MM.1S (cell line): ENCODE measurements at regions not wholly inside any gene's neighbourhood (a gene's known extent, or its start where the extent isn't known, plus 50 kb on each side); places are given as distances from the start of the nearest gene placed in this dataset.

ENCODE experiments used
- DNase-seq: peaks from one replicate; pipeline ENCODE4 v3.0.0-alpha.2; 2015
- H2AFZ ChIP-seq: fragments of 300-600 bp; sonication (generic); 2 replicates; pipeline ENCODE4 v1.6.0; 2016; ENCODE audit warnings: antibody characterized with exemption, low read length
- H3F3A ChIP-seq: fragments of 300-600 bp; sonication (generic); 2 replicates; pipeline ENCODE4 v1.6.1; 2016; ENCODE audit warnings: mild to moderate bottlenecking, antibody characterized with exemption, low read length, moderate library complexity, mixed read lengths; ENCODE audit not compliant: insufficient read depth
- H3K27ac ChIP-seq: fragments of 300-600 bp; sonication (generic); 2 replicates; pipeline ENCODE4 v1.5.1; 2016; ENCODE audit warnings: mild to moderate bottlenecking, low read length
- H3K27me3 ChIP-seq: fragments of 300-600 bp; sonication (generic); replicated peaks from 2 replicates; pipeline ENCODE4 v1.6.0; 2016; ENCODE audit warnings: low read length; ENCODE audit not compliant: insufficient read depth
- H3K36me3 ChIP-seq: fragments of 300-600 bp; sonication (generic); replicated peaks from 2 replicates; pipeline ENCODE4 v1.6.1; 2016; ENCODE audit warnings: mild to moderate bottlenecking, low read length, mixed read lengths; ENCODE audit not compliant: insufficient read depth
- H3K4me1 ChIP-seq: fragments of 300-600 bp; sonication (generic); 2 replicates; pipeline ENCODE4 v1.6.1; 2016; ENCODE audit warnings: low read length, mixed read lengths
- H3K4me2 ChIP-seq: fragments of 300-600 bp; sonication (generic); 2 replicates; pipeline ENCODE4 v1.6.0; 2016; ENCODE audit warnings: low read depth, low read length
- H3K4me3 ChIP-seq: fragments of 300-600 bp; sonication (generic); 2 replicates; pipeline ENCODE4 v1.5.1; 2016; ENCODE audit warnings: low read length, mixed read lengths
- H3K79me2 ChIP-seq: fragments of 300-600 bp; sonication (generic); 2 replicates; pipeline ENCODE4 v1.6.1; 2016; ENCODE audit warnings: mixed run types, low read length, mixed read lengths
- H3K9ac ChIP-seq: fragments of 300-600 bp; sonication (generic); 2 replicates; pipeline ENCODE4 v1.6.1; 2016; ENCODE audit warnings: low read length, mixed read lengths
- H3K9me2 ChIP-seq: fragments of 300-600 bp; sonication (generic); replicated peaks from 2 replicates; pipeline ENCODE4 v1.6.1; 2016; ENCODE audit warnings: mild to moderate bottlenecking, low read length, mixed read lengths; ENCODE audit not compliant: insufficient read depth
- H3K9me3 ChIP-seq: fragments of 300-600 bp; sonication (generic); replicated peaks from 2 replicates; pipeline ENCODE4 v1.6.1; 2016; ENCODE audit warnings: mild to moderate bottlenecking, low read length, mixed read lengths; ENCODE audit not compliant: insufficient read depth
- H4K20me1 ChIP-seq: fragments of 300-600 bp; sonication (generic); 2 replicates; pipeline ENCODE4 v1.6.1; 2016; ENCODE audit warnings: mild to moderate bottlenecking, low read length, moderate library complexity, mixed read lengths; ENCODE audit not compliant: insufficient read depth
- CTCF ChIP-seq: fragments of 300-600 bp; sonication (generic); IDR thresholded peaks from 2 replicates; pipeline ENCODE4 v1.5.1; 2016; ENCODE audit warnings: antibody characterized with exemption, low read length, mixed read lengths
- EZH2 ChIP-seq: fragments of 300-600 bp; sonication (generic); optimal IDR thresholded peaks from 2 replicates; pipeline ENCODE3; 2017; ENCODE audit warnings: low read depth, mild to moderate bottlenecking, antibody characterized with exemption, low read length, mixed read lengths
- EZH2phosphoT487 ChIP-seq: fragments of 300-600 bp; sonication (generic); IDR thresholded peaks from 2 replicates; pipeline ENCODE4 v1.6.1; 2018; ENCODE audit warnings: antibody characterized with exemption, low read length

GRCh38 chr2:142670362-142670761 is 207.1 kb upstream of the KYNU start:
- DNase-seq: no peak
- Histone ChIP-seq H3K27me3 (no peaks in the 10 kb centered on the region), H3K4me3 (no peak overlapping the region), H4K20me1 (no peaks in the 10 kb centered on the region), H3K9me2 (no peaks in the 10 kb centered on the region), H3K9me3 (no peaks in the 10 kb centered on the region), H3K4me1 (no peaks in the 10 kb centered on the region), H3K27ac (no peak overlapping the region), H2AFZ (no peak overlapping the region), H3F3A (no peaks in the 10 kb centered on the region), H3K36me3 (no peaks in the 10 kb centered on the region), H3K9ac (no peak overlapping the region), H3K4me2 (no peak overlapping the region), H3K79me2 (no peaks in the 10 kb centered on the region)
- no peak for TF ChIP-seq CTCF
- TF ChIP-seq EZH2phosphoT487: no peak
- TF ChIP-seq EZH2: no peak

GRCh38 chr2:142668420-142668819 is 209.0 kb upstream of the KYNU start:
- H3F3A ChIP-seq: no peaks in the 10 kb centered on the region
- H3K9me2 ChIP-seq: no peaks in the 10 kb centered on the region
- no peaks in the 10 kb centered on the region for H3K9me3 ChIP-seq
- H3K27ac ChIP-seq: no peak overlapping the region
- DNase-seq: no peak
- H3K36me3 ChIP-seq: no peaks in the 10 kb centered on the region
- no peak overlapping the region for H3K4me3 ChIP-seq
- TF ChIP-seq CTCF (no peak), EZH2 (no peak)
- no peak overlapping the region for H3K4me2 ChIP-seq
- no peak overlapping the region for H3K9ac ChIP-seq
- H4K20me1 ChIP-seq: no peaks in the 10 kb centered on the region
- H3K4me1 ChIP-seq: no peaks in the 10 kb centered on the region
- no peak overlapping the region for H2AFZ ChIP-seq
- no peaks in the 10 kb centered on the region for H3K27me3 ChIP-seq
- H3K79me2 ChIP-seq: no peaks in the 10 kb centered on the region

GRCh38 chr2:142665241-142665640 is 212.2 kb upstream of the KYNU start:
- Histone ChIP-seq H2AFZ (no peak overlapping the region), H4K20me1 (no peaks in the 10 kb centered on the region), H3K4me2 (no peak overlapping the region), H3K4me3 (no peak overlapping the region), H3F3A (no peaks in the 10 kb centered on the region), H3K36me3 (no peaks in the 10 kb centered on the region), H3K4me1 (no peaks in the 10 kb centered on the region), H3K9me2 (no peaks in the 10 kb centered on the region), H3K27me3 (no peaks in the 10 kb centered on the region), H3K79me2 (no peaks in the 10 kb centered on the region), H3K9me3 (no peaks in the 10 kb centered on the region), H3K9ac (no peak overlapping the region), H3K27ac (no peak overlapping the region)
- TF ChIP-seq CTCF (no peak), EZH2 (no peak), EZH2phosphoT487 (no peak)
- DNase-seq: no peak

- TF ChIP-seq EZH2 (no peak), CTCF (no peak), EZH2phosphoT487 (no peak)
- Histone ChIP-seq H2AFZ (no peak overlapping the region), H3K4me1 (no peaks in the 10 kb centered on the region), H3K27me3 (no peaks in the 10 kb centered on the region), H3K4me2 (no peak overlapping the region), H4K20me1 (no peaks in the 10 kb centered on the region), H3K9me2 (no peaks in the 10 kb centered on the region), H3K27ac (no peak overlapping the region), H3K36me3 (no peaks in the 10 kb centered on the region), H3K9ac (no peak overlapping the region), H3K4me3 (no peak overlapping the region), H3F3A (no peaks in the 10 kb centered on the region), H3K9me3 (no peaks in the 10 kb centered on the region), H3K79me2 (no peaks in the 10 kb centered on the region)
- no peak for DNase-seq
These were observed 226.9 kb upstream of the KYNU start for GRCh38 chr2:142650601-142651000.
